ENCODE measurements at regions not wholly inside any gene's neighbourhood (a gene's known extent, or its start where the extent isn't known, plus 50 kb on each side); places are given as distances from the start of the nearest gene placed in this dataset.

- Histone ChIP-seq H3K27me3 (ENCODE audit: control insufficient read depth, insufficient read depth, low read length) (peaks cover 2% of the 10 kb centered on the region), H3K4me2 (ENCODE audit: low read length) (no peak overlapping the region), H3K27ac (no peak overlapping the region), H3K9ac (no peak overlapping the region), H3K4me1 (no peaks in the 10 kb centered on the region), H3K79me2 (no peaks in the 10 kb centered on the region), H3K9me3 (ENCODE audit: control insufficient read depth, low read length) (no peaks in the 10 kb centered on the region), H2AFZ (no peak overlapping the region), H3K4me3 (ENCODE audit: low read depth, low read length) (no peak overlapping the region), H3K36me3 (ENCODE audit: control insufficient read depth, insufficient read depth, low read length) (no peaks in the 10 kb centered on the region)
- TF ChIP-seq CTCF (IDR thresholded peaks at IDR 0.05), result no peak
Measured at GRCh38 chr1:4482526-4482925, 171.9 kb upstream of the AJAP1 start.

GRCh38 chr1:4483021-4483625 is 171.3 kb upstream of the AJAP1 start:
- Histone ChIP-seq H3K4me2 (ENCODE audit: low read length) (no peak overlapping the region), H3K9me3 (ENCODE audit: control insufficient read depth, low read length) (no peaks in the 10 kb centered on the region), H3K27me3 (ENCODE audit: control insufficient read depth, insufficient read depth, low read length) (peaks cover 2% of the 10 kb centered on the region), H3K79me2 (no peaks in the 10 kb centered on the region), H3K4me3 (ENCODE audit: low read depth, low read length) (no peak overlapping the region), H3K27ac (no peak overlapping the region), H3K36me3 (ENCODE audit: control insufficient read depth, insufficient read depth, low read length) (no peaks in the 10 kb centered on the region), H2AFZ (no peak overlapping the region), H3K4me1 (no peaks in the 10 kb centered on the region), H3K9ac (no peak overlapping the region)
- TF ChIP-seq CTCF (IDR thresholded peaks at IDR 0.05), result no peak

DNA sequence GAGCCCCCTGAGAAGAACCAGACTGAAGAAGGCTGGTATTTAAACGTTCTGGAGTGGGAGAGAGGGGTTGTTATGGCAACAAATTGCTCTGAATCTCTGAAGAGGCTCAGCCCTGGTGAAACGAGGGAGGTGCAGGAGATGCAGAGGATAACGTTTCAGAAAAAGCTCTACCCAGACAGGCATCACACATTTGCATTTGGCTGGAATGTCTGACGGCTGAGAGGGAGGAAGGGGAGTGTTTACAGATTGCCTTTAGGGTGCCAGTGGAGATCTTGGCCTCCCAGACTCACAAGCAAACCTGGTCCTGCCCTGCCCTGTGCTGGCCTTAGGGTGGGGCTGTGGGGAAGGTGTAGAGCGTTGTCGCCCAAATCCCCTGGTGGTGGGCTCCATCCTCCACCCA is 169.0 kb upstream of the AJAP1 start:
- Histone ChIP-seq H3K9me3 (ENCODE audit: control insufficient read depth, low read length) (no peaks in the 10 kb centered on the region), H3K9ac (no peak overlapping the region), H3K27ac (no peak overlapping the region), H3K27me3 (ENCODE audit: control insufficient read depth, insufficient read depth, low read length) (peaks cover 2% of the 10 kb centered on the region), H2AFZ (no peak overlapping the region), H3K4me2 (ENCODE audit: low read length) (no peak overlapping the region), H3K4me1 (no peaks in the 10 kb centered on the region), H3K4me3 (ENCODE audit: low read depth, low read length) (no peak overlapping the region), H3K36me3 (ENCODE audit: control insufficient read depth, insufficient read depth, low read length) (no peaks in the 10 kb centered on the region), H3K79me2 (no peaks in the 10 kb centered on the region)
- no peak for TF ChIP-seq CTCF (IDR thresholded peaks at IDR 0.05)

DNA sequence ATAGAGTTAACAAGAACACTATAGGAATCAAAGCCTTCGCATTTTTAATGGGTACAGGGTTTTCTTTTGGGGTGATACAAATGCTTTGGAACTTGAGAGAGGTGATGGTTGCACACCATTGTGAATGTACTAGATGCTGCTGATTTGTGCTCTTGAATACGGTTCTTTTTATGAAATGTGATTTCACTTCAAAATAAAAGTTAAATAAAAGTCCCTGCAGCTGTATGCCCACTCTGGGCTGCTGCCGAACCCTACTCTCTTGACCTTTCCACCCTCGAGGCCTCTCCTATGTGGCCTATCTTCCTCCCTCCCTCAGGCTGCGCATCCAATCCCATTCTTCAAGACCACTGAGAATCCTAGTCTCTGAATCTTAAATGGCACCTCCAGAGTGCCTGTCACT is 168.5 kb upstream of the AJAP1 start:
- Histone ChIP-seq H3K4me1 (no peaks in the 10 kb centered on the region), H3K27me3 (ENCODE audit: control insufficient read depth, insufficient read depth, low read length) (peaks cover 2% of the 10 kb centered on the region), H3K4me2 (ENCODE audit: low read length) (no peak overlapping the region), H3K9me3 (ENCODE audit: control insufficient read depth, low read length) (no peaks in the 10 kb centered on the region), H3K9ac (no peak overlapping the region), H3K27ac (no peak overlapping the region), H2AFZ (no peak overlapping the region), H3K4me3 (ENCODE audit: low read depth, low read length) (no peak overlapping the region), H3K36me3 (ENCODE audit: control insufficient read depth, insufficient read depth, low read length) (no peaks in the 10 kb centered on the region), H3K79me2 (no peaks in the 10 kb centered on the region)
- no peak for TF ChIP-seq CTCF (IDR thresholded peaks at IDR 0.05)

- no peak overlapping the region for H2AFZ ChIP-seq
- H3K27ac ChIP-seq, result no peak overlapping the region
- no peak overlapping the region for H3K9ac ChIP-seq
- H3K4me2 ChIP-seq (ENCODE audit: low read length), result no peak overlapping the region
- no peaks in the 10 kb centered on the region for H3K4me1 ChIP-seq
- no peaks in the 10 kb centered on the region for H3K9me3 ChIP-seq (ENCODE audit: control insufficient read depth, low read length)
- no peaks in the 10 kb centered on the region for H3K79me2 ChIP-seq
- H3K4me3 ChIP-seq (ENCODE audit: low read depth, low read length), result no peak overlapping the region
- no peaks in the 10 kb centered on the region for H3K36me3 ChIP-seq (ENCODE audit: control insufficient read depth, insufficient read depth, low read length)
- peaks cover 2% of the 10 kb centered on the region for H3K27me3 ChIP-seq (ENCODE audit: control insufficient read depth, insufficient read depth, low read length)
- no peak for TF ChIP-seq CTCF (IDR thresholded peaks at IDR 0.05)
Measured at GRCh38 chr1:4486408-4487120, 167.8 kb upstream of the AJAP1 start.

Data from parathyroid adenoma (tissue), 2 donors.